HCT116 (cell line): ENCODE measurements at regions not wholly inside any gene's neighbourhood (a gene's known extent, or its start where the extent isn't known, plus 50 kb on each side); places are given as distances from the start of the nearest gene placed in this dataset.

Experiments used
- ATAC-seq: fragments of 200-7000 bp; cut with Tn5 transposase; 2 replicates; pipeline ENCODE4 v1.9.1; 2020; ENCODE audit warnings: mild to moderate bottlenecking, moderate library complexity
- BruUV-seq: library from RNA; stranded (reverse); fragments of 400-500 nt; replicated peaks from 2 replicates; lab custom pipeline; 2021; lab: Mats Ljungman, UMichigan
- CTCF ChIA-PET: fragments of 300-600 bp; sonication (Branson Sonifier 250); formaldehyde crosslinking; loops from one replicate; lab custom pipeline; 2021; ENCODE audit warnings: antibody characterized with exemption; lab: Charles Lee
- POLR2A ChIA-PET: fragments of 300-600, 350-600 bp; sonication (Branson Sonifier 250); formaldehyde crosslinking; loops from one replicate; lab custom pipeline; 2021; ENCODE audit warnings: antibody characterized with exemption; lab: Charles Lee
- RAD21 ChIA-PET, 2 experiments: fragments of 300-600 bp; sonication (Branson Sonifier 250); formaldehyde crosslinking; loops; one replicate each; lab custom pipeline; 2023; ENCODE audit warnings: low total read pairs in 2 of 2; ENCODE audit not compliant: uncharacterized antibody in 2 of 2, unreplicated experiment in 2 of 2, low non-redundant PET in 1 of 2; lab: Charles Lee
- DNase-seq: peaks from one replicate; pipeline ENCODE4 v3.0.0-alpha.2; 2010; ENCODE audit warnings: low read depth, low spot score
- H2AFZ ChIP-seq: fragments of 200-600 bp; shearing (Covaris generic), sonication (generic); 2 replicates; pipeline ENCODE4 v1.6.1; 2017; ENCODE audit warnings: low read depth, mixed run types, mixed read lengths, antibody characterized with exemption, low read length; ENCODE audit not compliant: poor library complexity, severe bottlenecking
- H3K27ac ChIP-seq: 2 replicates; pipeline ENCODE4 v1.5.1; 2012; ENCODE audit warnings: low read depth, low read length
- H3K27me3 ChIP-seq: fragments of 200-600 bp; sonication (generic); 2 replicates; pipeline ENCODE4 v1.6.1; 2016; ENCODE audit warnings: mixed run types, low read length, mixed read lengths; ENCODE audit not compliant: insufficient read depth
- H3K36me3 ChIP-seq, 2 experiments: fragments of 200-500 bp in 1 of 2; fragments of 200-600 bp in 1 of 2; sonication (Bioruptor generic) in 1 of 2; sonication (generic) in 1 of 2; 2 replicates each; pipeline versions ENCODE4 v1.5.1 to v1.6.1; 2014 to 2016; ENCODE audit warnings: low read length in 2 of 2, inconsistent platforms in 1 of 2, mixed read lengths in 1 of 2, mixed run types in 1 of 2; ENCODE audit not compliant: insufficient read depth in 2 of 2, control insufficient read depth in 1 of 2
- H3K4me1 ChIP-seq, 2 experiments: fragments of 200-600 bp in 1 of 2; sonication (generic) in 1 of 2; 2 replicates each; pipeline versions ENCODE4 v1.5.1 to v1.6.1; 2012 to 2017; ENCODE audit warnings: low read length in 2 of 2, inconsistent platforms in 1 of 2, mild to moderate bottlenecking in 1 of 2, mixed read lengths in 1 of 2, mixed run types in 1 of 2, moderate library complexity in 1 of 2; ENCODE audit not compliant: insufficient read depth in 2 of 2, control insufficient read depth in 1 of 2
- H3K4me2 ChIP-seq: fragments of 200-600 bp; sonication (generic); 2 replicates; pipeline ENCODE4 v1.6.1; 2017; ENCODE audit warnings: mixed run types, low read length, mixed read lengths
- H3K4me3 ChIP-seq, 2 experiments: fragments of 200-600 bp in 1 of 2; sonication (generic) in 1 of 2; replicated peaks in 1 of 2; 2 replicates each; pipeline ENCODE4 v1.5.1; 2011 to 2016; ENCODE audit warnings: low read length in 2 of 2, control low read depth in 1 of 2, low read depth in 1 of 2, mild to moderate bottlenecking in 1 of 2, mixed read lengths in 1 of 2, mixed run types in 1 of 2
- H3K79me2 ChIP-seq: fragments of 200-600 bp; sonication (generic); 2 replicates; pipeline ENCODE4 v1.6.1; 2017; ENCODE audit warnings: mild to moderate bottlenecking, mixed run types, low read length, moderate library complexity, mixed read lengths; ENCODE audit not compliant: insufficient read depth
- H3K9ac ChIP-seq: fragments of 200-600 bp; sonication (generic); 2 replicates; pipeline ENCODE4 v1.6.1; 2016; ENCODE audit warnings: low read length, mixed read lengths
- H3K9me2 ChIP-seq: fragments of 200-600 bp; sonication (generic), shearing (Covaris generic); 2 replicates; pipeline ENCODE4 v1.6.1; 2017; ENCODE audit warnings: mixed run types, mild to moderate bottlenecking, moderate library complexity; ENCODE audit not compliant: insufficient read depth
- H3K9me3 ChIP-seq, 2 experiments: fragments of 200-500 bp in 1 of 2; fragments of 200-600 bp in 1 of 2; sonication (Bioruptor generic) in 1 of 2; sonication (generic) in 1 of 2; 2 replicates each; pipeline ENCODE4 v1.6.1; 2014 to 2017; ENCODE audit warnings: low read length in 2 of 2, mixed read lengths in 2 of 2, inconsistent platforms in 1 of 2, low read depth in 1 of 2, mild to moderate bottlenecking in 1 of 2, mixed run types in 1 of 2, moderate library complexity in 1 of 2; ENCODE audit not compliant: control insufficient read depth in 1 of 2, insufficient read depth in 1 of 2
- H4K20me1 ChIP-seq: fragments of 200-600 bp; sonication (generic), shearing (Covaris generic); 2 replicates; pipeline ENCODE4 v1.6.1; 2017; ENCODE audit warnings: mixed run types, mild to moderate bottlenecking, moderate library complexity; ENCODE audit not compliant: insufficient read depth
- CEBPB ChIP-seq: IDR thresholded peaks from 2 replicates; pipeline ENCODE4 v1.6.1; 2012; ENCODE audit warnings: low read depth
- EGR1 ChIP-seq: IDR thresholded peaks from 2 replicates; pipeline ENCODE4 v1.6.1; 2012; ENCODE audit warnings: low read depth
- ELF1 ChIP-seq: IDR thresholded peaks from 2 replicates; pipeline ENCODE4 v1.6.1; 2012; ENCODE audit warnings: low read depth, borderline replicate concordance
- EZH2 ChIP-seq: fragments of 200-600 bp; sonication (generic); IDR thresholded peaks from 2 replicates; pipeline ENCODE4 v1.6.1; 2017; ENCODE audit warnings: antibody characterized with exemption, mixed run types
- POLR2AphosphoS5 ChIP-seq: IDR thresholded peaks from 2 replicates; pipeline ENCODE4 v1.6.1; 2011; ENCODE audit warnings: mild to moderate bottlenecking, low read depth, low read length, moderate library complexity
- SRF ChIP-seq: IDR thresholded peaks from 2 replicates; pipeline ENCODE4 v1.6.1; 2012; ENCODE audit warnings: low read depth
- intact Hi-C: fragments of 100-400 bp; cut with micrococcal nuclease; formaldehyde crosslinking; loops from 2 replicates; pipeline ENCODE4 v1.10.0; 2022
- TF ChIP-seq, protein P1 (sequence below): IDR thresholded peaks from 2 replicates; pipeline ENCODE4 v1.6.1; 2012
- TF ChIP-seq, protein P2 (sequence below): IDR thresholded peaks from 2 replicates; pipeline ENCODE4 v1.6.1; 2012

DNA sequence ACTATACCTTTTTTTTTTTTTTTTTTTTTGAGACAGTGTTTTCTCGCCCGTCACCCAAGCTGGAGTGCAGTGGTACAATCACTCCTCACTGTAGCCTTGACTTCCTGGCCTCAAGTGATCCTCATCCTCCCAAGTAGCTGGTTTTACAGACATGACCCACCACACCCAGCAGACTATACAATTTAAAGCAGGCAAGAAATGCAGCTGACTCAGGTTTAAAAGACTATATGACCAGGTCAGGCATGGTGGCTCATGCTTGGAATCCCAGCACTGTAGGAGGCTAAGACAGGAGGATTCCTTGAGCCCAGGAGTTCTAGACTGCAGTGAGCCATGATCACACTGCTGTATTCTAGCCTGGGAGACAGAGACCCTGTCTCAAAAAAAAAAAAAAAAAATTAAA lies 89.5 kb upstream of the AUTS2 start:
- ChIA-PET CTCF (no interaction called here), RAD21 (no interaction called here), POLR2A (no interaction called here)
- intact Hi-C loops, result no loop called here
- no peak overlapping the region for H3K4me3 ChIP-seq
- H3K79me2 ChIP-seq, result no peaks in the 10 kb centered on the region
- H3K27ac ChIP-seq, result no peak overlapping the region
- H3K27me3 ChIP-seq, result no peaks in the 10 kb centered on the region
- H3K9ac ChIP-seq, result no peak overlapping the region
- no peaks in the 10 kb centered on the region for H3K9me2 ChIP-seq
- no peaks in the 10 kb centered on the region for H4K20me1 ChIP-seq
- no peak for TF ChIP-seq CEBPB
- no peak for TF ChIP-seq POLR2AphosphoS5
- TF ChIP-seq, protein P1, sequence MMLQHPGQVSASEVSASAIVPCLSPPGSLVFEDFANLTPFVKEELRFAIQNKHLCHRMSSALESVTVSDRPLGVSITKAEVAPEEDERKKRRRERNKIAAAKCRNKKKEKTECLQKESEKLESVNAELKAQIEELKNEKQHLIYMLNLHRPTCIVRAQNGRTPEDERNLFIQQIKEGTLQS, result no peak
- no peak for TF ChIP-seq SRF
- TF ChIP-seq EGR1, result no peak
- TF ChIP-seq, protein P2, sequence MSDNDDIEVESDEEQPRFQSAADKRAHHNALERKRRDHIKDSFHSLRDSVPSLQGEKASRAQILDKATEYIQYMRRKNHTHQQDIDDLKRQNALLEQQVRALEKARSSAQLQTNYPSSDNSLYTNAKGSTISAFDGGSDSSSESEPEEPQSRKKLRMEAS, result no peak
- no peak for TF ChIP-seq ELF1
- H3K4me2 ChIP-seq, result no peak overlapping the region
- H3K9me3 ChIP-seq, result no peaks in the 10 kb centered on the region; a peak in 1 of 4 replicates
- ATAC-seq (no peak), DNase-seq (no peak)
- no peaks in the 10 kb centered on the region for H3K36me3 ChIP-seq
- H2AFZ ChIP-seq, result no peak overlapping the region
- BruUV-seq, result no TSS peak
- no peaks in the 10 kb centered on the region for H3K4me1 ChIP-seq

DNA sequence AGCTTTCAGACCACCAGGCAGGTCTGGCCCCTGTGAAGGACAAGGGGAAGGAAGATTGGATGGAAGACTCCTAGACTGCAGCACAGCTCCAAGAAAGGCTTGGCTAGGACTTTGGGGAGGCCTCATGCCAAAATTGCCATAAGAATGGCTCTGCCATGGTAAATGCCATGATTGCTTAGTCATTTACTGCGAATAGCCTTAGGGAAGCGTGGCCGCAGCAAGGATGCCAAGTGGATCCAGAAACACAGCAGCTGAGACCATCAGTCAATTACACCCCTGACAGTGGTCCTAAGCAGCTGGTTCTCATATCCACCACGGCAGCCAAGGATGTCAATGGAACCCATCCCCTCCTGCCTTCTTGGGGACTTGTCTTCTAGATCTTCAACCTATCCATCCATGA lies 88.2 kb upstream of the AUTS2 start:
- ChIA-PET CTCF (no interaction called here), RAD21 (no interaction called here), POLR2A (no interaction called here)
- Histone ChIP-seq H3K4me2 (no peak overlapping the region), H3K9ac (no peak overlapping the region), H3K27ac (no peak overlapping the region), H3K4me1 (no peaks in the 10 kb centered on the region), H4K20me1 (no peaks in the 10 kb centered on the region), H3K79me2 (no peaks in the 10 kb centered on the region), H3K27me3 (no peaks in the 10 kb centered on the region), H3K9me3 (peaks cover 0 to under 1% of the 10 kb centered on the region in 2 experiments; a peak in 1 of 4 replicates), H3K9me2 (no peaks in the 10 kb centered on the region), H2AFZ (no peak overlapping the region), H3K4me3 (no peak overlapping the region), H3K36me3 (no peaks in the 10 kb centered on the region)
- no peak for TF ChIP-seq EZH2
- ATAC-seq (no peak), DNase-seq (no peak)
- no TSS peak for BruUV-seq
- intact Hi-C loops, result no loop called here
